WTC11 (cell line): ENCODE measurements at regions not wholly inside any gene's neighbourhood (a gene's known extent, or its start where the extent isn't known, plus 50 kb on each side); places are given as distances from the start of the nearest gene placed in this dataset.

Experiments used
- ATAC-seq: fragments of 200-7000 bp; cut with Tn5 transposase; 2 replicates; pipeline ENCODE4 v1.10.0; 2021; ENCODE audit warnings: mild to moderate bottlenecking, moderate library complexity
- CTCF ChIA-PET: fragments of 300-600 bp; sonication (Branson Sonifier 250); formaldehyde crosslinking; loops from one replicate; lab custom pipeline; 2021; ENCODE audit warnings: antibody characterized with exemption; lab: Charles Lee
- POLR2A ChIA-PET: fragments of 350-600 bp; sonication (Branson Sonifier 250); formaldehyde crosslinking; loops from one replicate; lab custom pipeline; 2021; ENCODE audit warnings: antibody characterized with exemption; lab: Charles Lee
- DNase-seq: peaks from one replicate; pipeline ENCODE4 v3.0.0; 2021; ENCODE audit warnings: low spot score
- H3K27ac Mint-ChIP-seq: 2 replicates; pipeline ENCODE4 v1.8.0; 2021; ENCODE audit warnings: mixed read lengths
- H3K27me3 Mint-ChIP-seq: 2 replicates; pipeline ENCODE4 v1.8.0; 2021; ENCODE audit warnings: low read depth, mild to moderate bottlenecking, moderate library complexity, mixed read lengths
- H3K36me3 Mint-ChIP-seq: 2 replicates; pipeline ENCODE4 v1.8.0; 2021; ENCODE audit warnings: mixed read lengths
- H3K4me1 Mint-ChIP-seq: 2 replicates; pipeline ENCODE4 v1.8.0; 2022; ENCODE audit warnings: mixed read lengths
- H3K4me3 Mint-ChIP-seq: 2 replicates; pipeline ENCODE4 v1.8.0; 2021; ENCODE audit warnings: mild to moderate bottlenecking, moderate library complexity, mixed read lengths
- H3K9me3 Mint-ChIP-seq: 2 replicates; pipeline ENCODE4 v1.8.0; 2021; ENCODE audit warnings: mixed read lengths
- ATF3 ChIP-seq: sonication (generic); formaldehyde crosslinking; conservative IDR thresholded peaks from 2 replicates; pipeline ENCODE4 v1.8.1; 2022; ENCODE audit warnings: mild to moderate bottlenecking, missing genetic modification reagents
- CTCF ChIP-seq: fragments of 200-600 bp; IDR thresholded peaks from 2 replicates; pipeline ENCODE4 v1.8.0; 2022; ENCODE audit warnings: antibody characterized with exemption
- E2F5 ChIP-seq: sonication (generic); formaldehyde crosslinking; IDR thresholded peaks from 2 replicates; pipeline ENCODE4 v1.8.1; 2022; ENCODE audit warnings: mild to moderate bottlenecking, moderate library complexity, missing genetic modification reagents
- ERG ChIP-seq: fragments of 250-450 bp; sonication (Bioruptor Pico); IDR thresholded peaks from 2 replicates; pipeline ENCODE4 v1.8.0; 2021; ENCODE audit warnings: mild to moderate bottlenecking
- ETV6 ChIP-seq: sonication (generic); formaldehyde crosslinking; IDR thresholded peaks from 2 replicates; pipeline ENCODE4 v1.8.1; 2022; ENCODE audit warnings: mild to moderate bottlenecking, missing genetic modification reagents
- GRHL2 ChIP-seq: fragments of 250-450 bp; sonication (Bioruptor Pico); IDR thresholded peaks from 2 replicates; pipeline ENCODE4 v1.8.0; 2022; ENCODE audit warnings: mild to moderate bottlenecking, moderate library complexity; ENCODE audit not compliant: insufficient replicate concordance, severe bottlenecking
- JUN ChIP-seq: sonication (generic); formaldehyde crosslinking; IDR thresholded peaks from 2 replicates; pipeline ENCODE4 v1.8.0; 2023; ENCODE audit warnings: mild to moderate bottlenecking, missing genetic modification reagents
- NFYB ChIP-seq: sonication (generic); formaldehyde crosslinking; conservative IDR thresholded peaks from 2 replicates; pipeline ENCODE4 v1.8.0; 2022; ENCODE audit warnings: low read depth, missing genetic modification reagents
- OVOL2 ChIP-seq: fragments of 250-450 bp; sonication (Bioruptor Pico); IDR thresholded peaks from 2 replicates; pipeline ENCODE4 v1.9.0; 2021; ENCODE audit warnings: mild to moderate bottlenecking, borderline replicate concordance
- PRRX2 ChIP-seq: fragments of 250-450 bp; sonication (Bioruptor Pico); IDR thresholded peaks from 2 replicates; pipeline ENCODE4 v1.8.0; 2021; ENCODE audit warnings: mild to moderate bottlenecking
- SP1 ChIP-seq: sonication (generic); formaldehyde crosslinking; conservative IDR thresholded peaks from 2 replicates; pipeline ENCODE4 v1.8.1; 2022; ENCODE audit warnings: missing genetic modification reagents
- TP53 ChIP-seq: sonication (generic); formaldehyde crosslinking; IDR thresholded peaks from 2 replicates; pipeline ENCODE4 v1.8.1; 2023; ENCODE audit warnings: mild to moderate bottlenecking, missing genetic modification reagents
- ZNF121 ChIP-seq: sonication (generic); formaldehyde crosslinking; IDR thresholded peaks from 2 replicates; pipeline ENCODE4 v1.8.0; 2023; ENCODE audit warnings: missing genetic modification reagents
- ZNF512 ChIP-seq: sonication (generic); formaldehyde crosslinking; IDR thresholded peaks from 2 replicates; pipeline ENCODE4 v1.8.1; 2022; ENCODE audit warnings: missing genetic modification reagents, borderline replicate concordance
- TF ChIP-seq, protein P1 (sequence below): sonication (generic); formaldehyde crosslinking; IDR thresholded peaks from 2 replicates; pipeline ENCODE4 v1.8.1; 2023; ENCODE audit warnings: mild to moderate bottlenecking, moderate library complexity, missing genetic modification reagents
- TF ChIP-seq, protein P2 (sequence below): sonication (generic); formaldehyde crosslinking; IDR thresholded peaks from 2 replicates; pipeline ENCODE4 v1.8.1; 2023; ENCODE audit warnings: mild to moderate bottlenecking, missing genetic modification reagents
- TF ChIP-seq, protein P3 (sequence below): sonication (generic); formaldehyde crosslinking; IDR thresholded peaks from 2 replicates; pipeline ENCODE4 v1.8.0; 2022; ENCODE audit warnings: missing genetic modification reagents
- TF ChIP-seq, protein P4 (sequence below): fragments of 250-450 bp; sonication (Bioruptor Pico); IDR thresholded peaks from 2 replicates; pipeline ENCODE4 v1.9.0; 2021; ENCODE audit warnings: mild to moderate bottlenecking

GRCh38 chr6:163906006-163906710 is 491.6 kb downstream of the QKI start:
- H3K36me3 Mint-ChIP-seq: no peaks in the 10 kb centered on the region
- CTCF ChIA-PET: no interaction called here
- POLR2A ChIA-PET: no interaction called here
- TF ChIP-seq PRRX2: no peak
- TF ChIP-seq GRHL2 (CRISPR knock-in tag): no peak
- TF ChIP-seq ATF3 (CRISPR knock-in tag): no peak
- TF ChIP-seq JUN: no peak
- TF ChIP-seq, protein P1, sequence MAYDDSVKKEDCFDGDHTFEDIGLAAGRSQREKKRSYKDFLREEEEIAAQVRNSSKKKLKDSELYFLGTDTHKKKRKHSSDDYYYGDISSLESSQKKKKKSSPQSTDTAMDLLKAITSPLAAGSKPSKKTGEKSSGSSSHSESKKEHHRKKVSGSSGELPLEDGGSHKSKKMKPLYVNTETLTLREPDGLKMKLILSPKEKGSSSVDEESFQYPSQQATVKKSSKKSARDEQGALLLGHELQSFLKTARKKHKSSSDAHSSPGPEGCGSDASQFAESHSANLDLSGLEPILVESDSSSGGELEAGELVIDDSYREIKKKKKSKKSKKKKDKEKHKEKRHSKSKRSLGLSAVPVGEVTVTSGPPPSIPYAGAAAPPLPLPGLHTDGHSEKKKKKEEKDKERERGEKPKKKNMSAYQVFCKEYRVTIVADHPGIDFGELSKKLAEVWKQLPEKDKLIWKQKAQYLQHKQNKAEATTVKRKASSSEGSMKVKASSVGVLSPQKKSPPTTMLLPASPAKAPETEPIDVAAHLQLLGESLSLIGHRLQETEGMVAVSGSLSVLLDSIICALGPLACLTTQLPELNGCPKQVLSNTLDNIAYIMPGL (CRISPR knock-in tag): no peak
- no peak for TF ChIP-seq ETV6 (CRISPR knock-in tag)
- no peak for TF ChIP-seq E2F5 (CRISPR knock-in tag)
- TF ChIP-seq, protein P2, sequence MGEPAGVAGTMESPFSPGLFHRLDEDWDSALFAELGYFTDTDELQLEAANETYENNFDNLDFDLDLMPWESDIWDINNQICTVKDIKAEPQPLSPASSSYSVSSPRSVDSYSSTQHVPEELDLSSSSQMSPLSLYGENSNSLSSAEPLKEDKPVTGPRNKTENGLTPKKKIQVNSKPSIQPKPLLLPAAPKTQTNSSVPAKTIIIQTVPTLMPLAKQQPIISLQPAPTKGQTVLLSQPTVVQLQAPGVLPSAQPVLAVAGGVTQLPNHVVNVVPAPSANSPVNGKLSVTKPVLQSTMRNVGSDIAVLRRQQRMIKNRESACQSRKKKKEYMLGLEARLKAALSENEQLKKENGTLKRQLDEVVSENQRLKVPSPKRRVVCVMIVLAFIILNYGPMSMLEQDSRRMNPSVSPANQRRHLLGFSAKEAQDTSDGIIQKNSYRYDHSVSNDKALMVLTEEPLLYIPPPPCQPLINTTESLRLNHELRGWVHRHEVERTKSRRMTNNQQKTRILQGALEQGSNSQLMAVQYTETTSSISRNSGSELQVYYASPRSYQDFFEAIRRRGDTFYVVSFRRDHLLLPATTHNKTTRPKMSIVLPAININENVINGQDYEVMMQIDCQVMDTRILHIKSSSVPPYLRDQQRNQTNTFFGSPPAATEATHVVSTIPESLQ (CRISPR knock-in tag): no peak
- TF ChIP-seq, protein P3, sequence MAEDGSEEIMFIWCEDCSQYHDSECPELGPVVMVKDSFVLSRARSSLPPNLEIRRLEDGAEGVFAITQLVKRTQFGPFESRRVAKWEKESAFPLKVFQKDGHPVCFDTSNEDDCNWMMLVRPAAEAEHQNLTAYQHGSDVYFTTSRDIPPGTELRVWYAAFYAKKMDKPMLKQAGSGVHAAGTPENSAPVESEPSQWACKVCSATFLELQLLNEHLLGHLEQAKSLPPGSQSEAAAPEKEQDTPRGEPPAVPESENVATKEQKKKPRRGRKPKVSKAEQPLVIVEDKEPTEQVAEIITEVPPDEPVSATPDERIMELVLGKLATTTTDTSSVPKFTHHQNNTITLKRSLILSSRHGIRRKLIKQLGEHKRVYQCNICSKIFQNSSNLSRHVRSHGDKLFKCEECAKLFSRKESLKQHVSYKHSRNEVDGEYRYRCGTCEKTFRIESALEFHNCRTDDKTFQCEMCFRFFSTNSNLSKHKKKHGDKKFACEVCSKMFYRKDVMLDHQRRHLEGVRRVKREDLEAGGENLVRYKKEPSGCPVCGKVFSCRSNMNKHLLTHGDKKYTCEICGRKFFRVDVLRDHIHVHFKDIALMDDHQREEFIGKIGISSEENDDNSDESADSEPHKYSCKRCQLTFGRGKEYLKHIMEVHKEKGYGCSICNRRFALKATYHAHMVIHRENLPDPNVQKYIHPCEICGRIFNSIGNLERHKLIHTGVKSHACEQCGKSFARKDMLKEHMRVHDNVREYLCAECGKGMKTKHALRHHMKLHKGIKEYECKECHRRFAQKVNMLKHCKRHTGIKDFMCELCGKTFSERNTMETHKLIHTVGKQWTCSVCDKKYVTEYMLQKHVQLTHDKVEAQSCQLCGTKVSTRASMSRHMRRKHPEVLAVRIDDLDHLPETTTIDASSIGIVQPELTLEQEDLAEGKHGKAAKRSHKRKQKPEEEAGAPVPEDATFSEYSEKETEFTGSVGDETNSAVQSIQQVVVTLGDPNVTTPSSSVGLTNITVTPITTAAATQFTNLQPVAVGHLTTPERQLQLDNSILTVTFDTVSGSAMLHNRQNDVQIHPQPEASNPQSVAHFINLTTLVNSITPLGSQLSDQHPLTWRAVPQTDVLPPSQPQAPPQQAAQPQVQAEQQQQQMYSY (CRISPR knock-in tag): no peak
- no peak for TF ChIP-seq OVOL2 (CRISPR knock-in tag)
- no peak for TF ChIP-seq ERG (CRISPR knock-in tag)
- no peak for TF ChIP-seq ZNF121 (CRISPR knock-in tag)
- TF ChIP-seq SP1 (CRISPR knock-in tag): no peak
- TF ChIP-seq TP53 (CRISPR knock-in tag): no peak
- TF ChIP-seq ZNF512 (CRISPR knock-in tag): no peak
- TF ChIP-seq, protein P4, sequence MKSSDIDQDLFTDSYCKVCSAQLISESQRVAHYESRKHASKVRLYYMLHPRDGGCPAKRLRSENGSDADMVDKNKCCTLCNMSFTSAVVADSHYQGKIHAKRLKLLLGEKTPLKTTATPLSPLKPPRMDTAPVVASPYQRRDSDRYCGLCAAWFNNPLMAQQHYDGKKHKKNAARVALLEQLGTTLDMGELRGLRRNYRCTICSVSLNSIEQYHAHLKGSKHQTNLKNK (CRISPR knock-in tag): no peak
- no peak for TF ChIP-seq CTCF
- no peak for TF ChIP-seq NFYB (CRISPR knock-in tag)

More at GRCh38 chr6:163906006-163906710, 491.6 kb downstream of the QKI start:
- H3K4me3 Mint-ChIP-seq: no peak overlapping the region
- H3K27me3 Mint-ChIP-seq: no peaks in the 10 kb centered on the region
- DNase-seq (no peak), ATAC-seq (no peak)
- no peak overlapping the region for H3K27ac Mint-ChIP-seq
- no peaks in the 10 kb centered on the region for H3K9me3 Mint-ChIP-seq
- 0 out of 2 replicates have a peak, but pooled peaks cover 5% of the 10 kb centered on the region for H3K4me1 Mint-ChIP-seq
